ENCODE measurements at regions not wholly inside any gene's neighbourhood (a gene's known extent, or its start where the extent isn't known, plus 50 kb on each side); places are given as distances from the start of the nearest gene placed in this dataset.

- no peak for TF ChIP-seq CTCF (conservative IDR thresholded peaks at IDR 0.05; ENCODE audit: low read depth, low read length)
- no peak for TF ChIP-seq ELK1 (IDR thresholded peaks at IDR 0.05; ENCODE audit: borderline replicate concordance, low read depth, low read length)
- TF ChIP-seq MAZ (IDR thresholded peaks at IDR 0.05; ENCODE audit: borderline replicate concordance, low read depth, low read length) = no peak
- no peak for TF ChIP-seq POLR2A (IDR thresholded peaks at IDR 0.05; ENCODE audit: low read depth, low read length)
- TF ChIP-seq FOS (IDR thresholded peaks at IDR 0.05; ENCODE audit: low read depth, low read length) = no peak
- TF ChIP-seq MXI1 (IDR thresholded peaks at IDR 0.05; ENCODE audit: borderline replicate concordance, low read depth, low read length) = no peak
- no peak for TF ChIP-seq RFX5 (IDR thresholded peaks at IDR 0.05; ENCODE audit: low read depth, low read length)
- TF ChIP-seq SMC3 (IDR thresholded peaks at IDR 0.05; ENCODE audit: low read depth, low read length) = no peak
- TF ChIP-seq CHD1 (IDR thresholded peaks at IDR 0.05; ENCODE audit: low read depth, low read length) = no peak
- no peak for TF ChIP-seq RCOR1 (IDR thresholded peaks at IDR 0.05; ENCODE audit: insufficient replicate concordance, low read length)
- no peak for TF ChIP-seq USF2 (IDR thresholded peaks at IDR 0.05; ENCODE audit: low read depth, low read length)
- no peak for TF ChIP-seq BHLHE40 (IDR thresholded peaks at IDR 0.05; ENCODE audit: low read depth, low read length)
- no peak for TF ChIP-seq CEBPB (IDR thresholded peaks at IDR 0.05; ENCODE audit: low read depth, low read length)
Measured at GRCh38 chr2:189348369-189348768, 92.9 kb upstream of the WDR75 start.

Measured in IMR-90 (cell line).